Right atrium auricular region (tissue), 2 donors: ENCODE measurements at regions not wholly inside any gene's neighbourhood (a gene's known extent, or its start where the extent isn't known, plus 50 kb on each side); places are given as distances from the start of the nearest gene placed in this dataset.

Experiments used
- DNase-seq: peaks from one replicate; pipeline ENCODE4 v3.0.0-alpha.2; 2019; ENCODE audit warnings: low spot score
- H3K27ac ChIP-seq, 2 donors: fragments of 200-600 bp; sonication (generic); 1 replicate in 1 of 2; 2 replicates in 1 of 2; pipeline ENCODE4 v1.5.1; 2016 to 2019
- H3K27me3 ChIP-seq, 2 donors: fragments of 200-600 bp; sonication (generic); one replicate each; pipeline versions ENCODE4 v1.5.1 to v1.6.0; 2017 to 2019
- H3K36me3 ChIP-seq: fragments of 200-600 bp; sonication (generic); one replicate; pipeline ENCODE4 v1.5.1; 2016
- H3K4me1 ChIP-seq, 2 donors: fragments of 200-600 bp; sonication (generic); one replicate each; pipeline versions ENCODE4 v1.5.1 to v1.6.0; 2017 to 2019
- H3K4me3 ChIP-seq, 2 donors: fragments of 200-600 bp; sonication (generic); 1 replicate in 1 of 2; 2 replicates in 1 of 2; pipeline ENCODE4 v1.5.1; 2017 to 2019; ENCODE audit warnings: mild to moderate bottlenecking in 1 of 2, moderate library complexity in 1 of 2
- H3K9me3 ChIP-seq, 2 donors: fragments of 200-600 bp; sonication (generic); one replicate each; pipeline ENCODE4 v1.5.1; 2019
- CTCF ChIP-seq, 2 donors: fragments of 200-600 bp; sonication (generic); IDR thresholded peaks; one replicate each; pipeline ENCODE4 v1.5.1; 2019; ENCODE audit warnings: antibody characterized with exemption in 2 of 2

GRCh38 chr2:145304501-145304900, 784.6 kb upstream of the ZEB2 start:
- Histone ChIP-seq H3K9me3 (no peaks in the 10 kb centered on the region), H3K36me3 (no peaks in the 10 kb centered on the region), H3K4me1 (no peaks in the 10 kb centered on the region), H3K27me3 (no peaks in the 10 kb centered on the region), H3K27ac (no peak overlapping the region), H3K4me3 (no peak overlapping the region)
- TF ChIP-seq CTCF (IDR thresholded peaks at IDR 0.05): no peak
- no peak for DNase-seq

- no peak for TF ChIP-seq CTCF (IDR thresholded peaks at IDR 0.05)
- no peaks in the 10 kb centered on the region for H3K36me3 ChIP-seq
- no peaks in the 10 kb centered on the region for H3K27me3 ChIP-seq
- H3K4me3 ChIP-seq: no peak overlapping the region
- H3K27ac ChIP-seq: no peak overlapping the region
- DNase-seq: no peak
- no peaks in the 10 kb centered on the region for H3K9me3 ChIP-seq
- no peaks in the 10 kb centered on the region for H3K4me1 ChIP-seq
These were observed 783.6 kb upstream of the ZEB2 start for GRCh38 chr2:145303536-145303935.

GRCh38 chr2:145302886-145303285, 783.0 kb upstream of the ZEB2 start:
- TF ChIP-seq CTCF (IDR thresholded peaks at IDR 0.05): no peak
- no peaks in the 10 kb centered on the region for H3K36me3 ChIP-seq
- H3K4me1 ChIP-seq: no peaks in the 10 kb centered on the region
- no peak overlapping the region for H3K27ac ChIP-seq
- H3K9me3 ChIP-seq: no peaks in the 10 kb centered on the region
- H3K4me3 ChIP-seq: no peak overlapping the region
- no peaks in the 10 kb centered on the region for H3K27me3 ChIP-seq
- DNase-seq: no peak

- H3K4me3 ChIP-seq: no peak overlapping the region
- no peaks in the 10 kb centered on the region for H3K27me3 ChIP-seq
- H3K27ac ChIP-seq: no peak overlapping the region
- no peak for DNase-seq
- TF ChIP-seq CTCF (IDR thresholded peaks at IDR 0.05): no peak
- no peaks in the 10 kb centered on the region for H3K9me3 ChIP-seq
- no peaks in the 10 kb centered on the region for H3K4me1 ChIP-seq
- no peaks in the 10 kb centered on the region for H3K36me3 ChIP-seq
These were observed 782.5 kb upstream of the ZEB2 start for GRCh38 chr2:145302451-145302850.

GRCh38 chr2:145299368-145299767, 779.4 kb upstream of the ZEB2 start:
- Histone ChIP-seq H3K4me1 (no peaks in the 10 kb centered on the region), H3K9me3 (no peaks in the 10 kb centered on the region), H3K27ac (no peak overlapping the region), H3K36me3 (no peaks in the 10 kb centered on the region), H3K27me3 (no peaks in the 10 kb centered on the region), H3K4me3 (no peak overlapping the region)
- DNase-seq: no peak
- TF ChIP-seq CTCF (IDR thresholded peaks at IDR 0.05): no peak

GRCh38 chr2:145292166-145292565, 772.2 kb upstream of the ZEB2 start:
- no peak for TF ChIP-seq CTCF (IDR thresholded peaks at IDR 0.05)
- no peak overlapping the region for H3K27ac ChIP-seq
- peaks cover 0 to 11% of the 10 kb centered on the region in 2 donors for H3K4me1 ChIP-seq
- H3K27me3 ChIP-seq: no peaks in the 10 kb centered on the region
- no peaks in the 10 kb centered on the region for H3K36me3 ChIP-seq
- DNase-seq: no peak
- H3K9me3 ChIP-seq: no peaks in the 10 kb centered on the region
- no peak overlapping the region for H3K4me3 ChIP-seq
